Renal cortex interstitium (tissue), 11 donors: ENCODE measurements at regions not wholly inside any gene's neighbourhood (a gene's known extent, or its start where the extent isn't known, plus 50 kb on each side); places are given as distances from the start of the nearest gene placed in this dataset.

ENCODE experiments used
- DNase-seq, 11 donors: peaks; one replicate each; pipeline ENCODE4 v3.0.0-alpha.2; 2013; ENCODE audit warnings: low read depth in 9 of 11, low spot score in 4 of 11; ENCODE audit errors: extremely low read depth in 1 of 11

- DNase-seq = no peak
These were observed 71.1 kb downstream of the EPHB3 start for GRCh38 chr3:184632551-184633236.
